DOHH2 (cell line): ENCODE measurements at regions not wholly inside any gene's neighbourhood (a gene's known extent, or its start where the extent isn't known, plus 50 kb on each side); places are given as distances from the start of the nearest gene placed in this dataset.
"Not testable (repeated sequence)": the region's sequence is repeated elsewhere in the genome, so short reads cannot be mapped to it uniquely, and the experiment has no call there.

Source experiments
- H3F3A ChIP-seq: fragments of 200-600 bp; sonication (generic), shearing (Covaris generic); 2 replicates; pipeline ENCODE4 v1.6.0; 2016; ENCODE audit warnings: antibody characterized with exemption, mild to moderate bottlenecking; ENCODE audit not compliant: control insufficient read depth, insufficient read depth
- H3K27ac ChIP-seq: fragments of 200-600 bp; sonication (generic); 2 replicates; pipeline ENCODE4 v1.5.1; 2014; ENCODE audit warnings: low read depth, mild to moderate bottlenecking, low read length, moderate library complexity
- H3K27me3 ChIP-seq: fragments of 200-600 bp; sonication (generic); 2 replicates; pipeline ENCODE4 v1.6.1; 2014; ENCODE audit warnings: mild to moderate bottlenecking, low read length, mixed read lengths; ENCODE audit not compliant: control insufficient read depth
- H3K36me3 ChIP-seq: fragments of 200-600 bp; sonication (generic); 2 replicates; pipeline ENCODE4 v1.6.1; 2014; ENCODE audit warnings: mild to moderate bottlenecking, low read length, moderate library complexity, mixed read lengths; ENCODE audit not compliant: control insufficient read depth
- H3K4me1 ChIP-seq: fragments of 200-600 bp; sonication (generic); 2 replicates; pipeline ENCODE4 v1.6.1; 2014; ENCODE audit warnings: mild to moderate bottlenecking, low read length, mixed read lengths; ENCODE audit not compliant: control insufficient read depth
- H3K4me2 ChIP-seq: fragments of 200-600 bp; sonication (generic); 2 replicates; pipeline ENCODE4 v1.6.0; 2014; ENCODE audit warnings: mild to moderate bottlenecking, low read length, moderate library complexity
- H3K4me3 ChIP-seq: fragments of 200-600 bp; sonication (generic); 2 replicates; pipeline ENCODE4 v1.5.1; 2014; ENCODE audit warnings: mild to moderate bottlenecking, low read length, mixed read lengths
- H3K79me2 ChIP-seq: fragments of 200-600 bp; sonication (generic); 2 replicates; pipeline ENCODE4 v1.6.1; 2014; ENCODE audit warnings: mild to moderate bottlenecking, low read length, mixed read lengths; ENCODE audit not compliant: control insufficient read depth
- H3K9me2 ChIP-seq: fragments of 200-600 bp; sonication (generic); replicated peaks from 2 replicates; pipeline ENCODE4 v1.6.1; 2014; ENCODE audit warnings: mild to moderate bottlenecking, low read length, mixed read lengths; ENCODE audit not compliant: control insufficient read depth
- H3K9me3 ChIP-seq: fragments of 200-600 bp; sonication (generic); 2 replicates; pipeline ENCODE4 v1.6.1; 2014; ENCODE audit warnings: antibody characterized with exemption, low read length, mixed read lengths; ENCODE audit not compliant: control insufficient read depth, insufficient read depth
- H4K20me1 ChIP-seq: fragments of 200-600 bp; sonication (generic); 2 replicates; pipeline ENCODE4 v1.6.0; 2014; ENCODE audit warnings: low read depth, mild to moderate bottlenecking, antibody characterized with exemption, low read length, moderate library complexity; ENCODE audit not compliant: control insufficient read depth, insufficient read depth
- CTCF ChIP-seq: fragments of 200-600 bp; sonication (generic); IDR thresholded peaks from one replicate; pipeline ENCODE4 v1.5.1; 2014; ENCODE audit warnings: antibody characterized with exemption, mild to moderate bottlenecking, low read depth, low read length; ENCODE audit not compliant: poor library complexity, severe bottlenecking
- EZH2phosphoT487 ChIP-seq: fragments of 200-600 bp; sonication (generic); IDR thresholded peaks from 2 replicates; pipeline ENCODE4 v1.6.1; 2017; ENCODE audit warnings: borderline replicate concordance, mild to moderate bottlenecking, antibody characterized with exemption, low read length, moderate library complexity, mixed read lengths

DNA sequence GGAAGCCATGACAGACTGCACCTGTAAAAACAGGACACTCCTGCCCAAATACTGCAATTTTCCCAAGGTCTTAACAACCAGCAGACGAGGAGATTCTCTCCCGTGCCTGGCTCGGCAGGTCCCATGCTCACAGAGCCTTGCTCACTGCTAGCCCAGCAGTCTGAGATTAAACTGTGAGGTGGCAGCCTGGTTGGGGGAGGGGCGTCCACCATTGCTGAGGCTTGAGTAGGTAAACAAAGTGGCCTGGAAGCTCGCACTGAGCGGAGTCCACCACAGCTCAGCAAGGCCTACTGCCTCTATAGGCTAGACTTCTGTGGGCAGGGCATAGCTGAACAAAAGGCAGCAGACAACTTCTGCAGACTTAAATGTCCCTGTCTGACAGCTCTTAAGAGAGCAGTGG is 80.3 kb downstream of the ANXA5 start:
- not testable (repeated sequence) for H3K4me2 ChIP-seq, H3K9me3 ChIP-seq, H3K4me3 ChIP-seq, H3K79me2 ChIP-seq, H3K9me2 ChIP-seq, H4K20me1 ChIP-seq, H3K27me3 ChIP-seq, H3F3A ChIP-seq, H3K36me3 ChIP-seq, H3K4me1 ChIP-seq, H3K27ac ChIP-seq

GRCh38 chr4:121614101-121614500 is 82.7 kb downstream of the ANXA5 start:
- H3K4me3 ChIP-seq, result no peak overlapping the region
- no peaks in the 10 kb centered on the region for H3K4me1 ChIP-seq
- H3K4me2 ChIP-seq, result no peak overlapping the region
- H3K36me3 ChIP-seq, result no peaks in the 10 kb centered on the region
- TF ChIP-seq EZH2phosphoT487 (no peak), CTCF (no peak)
- H3K9me3 ChIP-seq, result no peaks in the 10 kb centered on the region
- H3K79me2 ChIP-seq, result no peaks in the 10 kb centered on the region
- no peak overlapping the region for H3K27ac ChIP-seq
- H3K9me2 ChIP-seq, result no peaks in the 10 kb centered on the region
- no peaks in the 10 kb centered on the region for H3F3A ChIP-seq
- no peaks in the 10 kb centered on the region for H4K20me1 ChIP-seq
- H3K27me3 ChIP-seq, result no peaks in the 10 kb centered on the region

DNA sequence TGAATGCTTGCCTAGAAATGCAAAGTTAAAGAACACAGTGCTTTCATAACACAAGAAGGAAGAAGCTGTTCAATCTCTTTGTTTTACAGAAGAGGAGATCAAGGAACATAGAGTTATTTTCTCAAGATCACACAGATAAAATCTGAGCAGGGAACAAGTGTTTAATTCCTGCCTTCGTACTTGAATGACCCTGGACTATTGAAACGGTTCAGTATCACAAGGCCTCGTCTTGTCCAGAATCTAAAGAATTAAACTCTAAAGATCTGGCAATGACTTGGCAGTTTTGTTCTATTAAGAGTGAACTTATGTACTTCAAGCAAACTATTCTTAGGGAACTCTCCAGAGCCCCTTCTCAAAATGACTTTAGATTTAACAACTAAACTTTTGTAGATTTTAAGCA is 97.7 kb downstream of the ANXA5 start:
- no peaks in the 10 kb centered on the region for H3K4me1 ChIP-seq
- no peaks in the 10 kb centered on the region for H3K9me2 ChIP-seq
- H3K4me2 ChIP-seq, result no peak overlapping the region
- no peaks in the 10 kb centered on the region for H3F3A ChIP-seq
- no peak overlapping the region for H3K4me3 ChIP-seq
- no peak overlapping the region for H3K27ac ChIP-seq
- peaks cover 2% of the 10 kb centered on the region; the same call in 1 of the 2 replicates for H3K27me3 ChIP-seq
- H4K20me1 ChIP-seq, result no peaks in the 10 kb centered on the region
- no peaks in the 10 kb centered on the region for H3K9me3 ChIP-seq
- H3K36me3 ChIP-seq, result no peaks in the 10 kb centered on the region
- no peak for TF ChIP-seq CTCF
- no peak for TF ChIP-seq EZH2phosphoT487
- no peaks in the 10 kb centered on the region for H3K79me2 ChIP-seq

- Histone ChIP-seq H3K9me2 (no peaks in the 10 kb centered on the region), H3F3A (no peaks in the 10 kb centered on the region), H3K27ac (no peak overlapping the region), H3K9me3 (no peaks in the 10 kb centered on the region), H3K4me2 (no peak overlapping the region), H3K27me3 (peaks cover 2% of the 10 kb centered on the region; the same call in 1 of the 2 replicates), H3K4me3 (no peak overlapping the region), H3K4me1 (no peaks in the 10 kb centered on the region), H3K79me2 (no peaks in the 10 kb centered on the region), H4K20me1 (no peaks in the 10 kb centered on the region), H3K36me3 (no peaks in the 10 kb centered on the region)
- TF ChIP-seq CTCF (no peak), EZH2phosphoT487 (no peak)
Measured at GRCh38 chr4:121597346-121597934, 99.3 kb downstream of the ANXA5 start.
